ENCODE measurements at regions not wholly inside any gene's neighbourhood (a gene's known extent, or its start where the extent isn't known, plus 50 kb on each side); places are given as distances from the start of the nearest gene placed in this dataset.

DNA sequence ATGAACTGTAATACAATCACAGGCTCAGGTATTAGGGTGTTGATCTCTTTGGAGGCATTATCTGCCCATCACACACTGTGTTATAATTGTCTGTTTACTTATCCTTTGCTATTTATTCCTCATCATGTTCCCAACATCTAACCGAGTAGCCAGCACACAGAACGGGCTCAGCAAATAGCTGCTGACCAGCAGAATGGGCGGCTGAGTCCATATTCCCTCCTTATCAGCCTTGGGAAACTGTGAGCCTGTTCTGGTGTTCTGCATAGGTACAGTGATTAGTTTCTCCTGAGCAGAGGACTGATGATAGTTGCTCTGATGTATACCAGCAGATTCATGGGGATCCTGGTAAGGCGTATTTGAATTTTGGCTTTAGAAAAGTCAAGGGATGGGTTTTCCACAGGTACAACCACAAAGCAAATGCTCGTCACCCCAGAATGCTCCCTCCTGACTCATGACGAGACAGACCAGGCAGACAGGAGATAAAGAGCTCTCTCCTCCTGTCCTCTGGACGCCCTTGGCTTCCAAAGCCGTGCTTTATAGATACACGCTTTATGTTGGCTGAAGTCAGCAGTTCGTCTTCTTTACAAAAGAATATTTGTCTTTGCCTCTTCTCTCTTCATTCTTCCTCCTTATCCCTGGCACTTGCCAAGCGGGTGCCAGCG lies 166.7 kb downstream of the TTLL2 start:
- H3K36me3 ChIP-seq (ENCODE audit: control insufficient read depth, insufficient read depth, low read length), result no peaks in the 10 kb centered on the region
- CTCF ChIA-PET, result no interaction called here
- H3K4me3 ChIP-seq (ENCODE audit: low read depth, low read length), result no peak overlapping the region
- POLR2A ChIA-PET, result no interaction called here
- no peak for DNase-seq (ENCODE audit: low read depth)
- no peaks in the 10 kb centered on the region for H3K27me3 ChIP-seq (ENCODE audit: control insufficient read depth, insufficient read depth, low read length)
- TF ChIP-seq, protein P1, sequence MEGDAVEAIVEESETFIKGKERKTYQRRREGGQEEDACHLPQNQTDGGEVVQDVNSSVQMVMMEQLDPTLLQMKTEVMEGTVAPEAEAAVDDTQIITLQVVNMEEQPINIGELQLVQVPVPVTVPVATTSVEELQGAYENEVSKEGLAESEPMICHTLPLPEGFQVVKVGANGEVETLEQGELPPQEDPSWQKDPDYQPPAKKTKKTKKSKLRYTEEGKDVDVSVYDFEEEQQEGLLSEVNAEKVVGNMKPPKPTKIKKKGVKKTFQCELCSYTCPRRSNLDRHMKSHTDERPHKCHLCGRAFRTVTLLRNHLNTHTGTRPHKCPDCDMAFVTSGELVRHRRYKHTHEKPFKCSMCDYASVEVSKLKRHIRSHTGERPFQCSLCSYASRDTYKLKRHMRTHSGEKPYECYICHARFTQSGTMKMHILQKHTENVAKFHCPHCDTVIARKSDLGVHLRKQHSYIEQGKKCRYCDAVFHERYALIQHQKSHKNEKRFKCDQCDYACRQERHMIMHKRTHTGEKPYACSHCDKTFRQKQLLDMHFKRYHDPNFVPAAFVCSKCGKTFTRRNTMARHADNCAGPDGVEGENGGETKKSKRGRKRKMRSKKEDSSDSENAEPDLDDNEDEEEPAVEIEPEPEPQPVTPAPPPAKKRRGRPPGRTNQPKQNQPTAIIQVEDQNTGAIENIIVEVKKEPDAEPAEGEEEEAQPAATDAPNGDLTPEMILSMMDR (IDR thresholded peaks at IDR 0.05; ENCODE audit: insufficient read depth, low read depth, low read length), result no peak

DNA sequence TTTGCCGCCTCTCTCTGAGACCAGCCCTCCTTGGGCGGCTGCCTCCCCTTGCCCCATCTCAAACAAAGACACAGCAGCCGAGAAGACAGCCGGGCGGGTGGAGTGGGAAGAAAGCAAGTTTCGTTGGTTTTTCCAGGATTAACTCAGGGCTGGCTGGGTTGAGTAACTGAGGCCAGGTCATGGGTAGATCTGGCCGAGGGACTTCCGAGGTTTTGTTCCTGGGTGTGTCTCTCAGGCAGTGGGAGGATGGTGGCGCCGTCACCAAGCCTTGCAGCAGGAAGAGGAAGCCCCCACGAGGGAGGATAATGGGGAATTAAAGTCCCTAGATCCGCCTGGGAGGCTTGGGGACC lies 167.2 kb downstream of the TTLL2 start:
- ChIA-PET CTCF (no interaction called here), POLR2A (no interaction called here)
- H3K36me3 ChIP-seq (ENCODE audit: control insufficient read depth, insufficient read depth, low read length), result no peaks in the 10 kb centered on the region
- TF ChIP-seq, protein P1 (IDR thresholded peaks at IDR 0.05; ENCODE audit: insufficient read depth, low read depth, low read length), result no peak
- H3K27me3 ChIP-seq (ENCODE audit: control insufficient read depth, insufficient read depth, low read length), result no peaks in the 10 kb centered on the region
- H3K4me3 ChIP-seq (ENCODE audit: low read depth, low read length), result no peak overlapping the region
- no peak for DNase-seq (ENCODE audit: low read depth)

DNA sequence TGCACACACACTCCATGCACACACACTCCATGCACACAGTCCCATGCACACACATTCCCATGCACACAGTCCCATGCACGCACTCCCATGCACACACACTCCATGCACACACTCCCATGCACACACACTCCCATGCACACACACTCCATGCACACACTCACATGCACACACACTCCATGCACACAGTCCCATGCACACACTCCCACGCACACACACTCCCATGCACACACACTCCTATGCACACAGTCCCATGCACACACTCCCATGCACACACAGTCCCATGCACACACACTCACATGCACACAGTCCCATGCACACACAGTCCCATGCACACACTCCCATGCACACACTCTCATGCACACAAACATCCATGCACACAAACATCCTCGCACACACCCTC lies 168.4 kb downstream of the TTLL2 start:
- Histone ChIP-seq H3K4me3 (ENCODE audit: low read depth, low read length) (no peak overlapping the region), H3K27me3 (ENCODE audit: control insufficient read depth, insufficient read depth, low read length) (no peaks in the 10 kb centered on the region), H3K36me3 (ENCODE audit: control insufficient read depth, insufficient read depth, low read length) (no peaks in the 10 kb centered on the region)
- TF ChIP-seq, protein P1 (IDR thresholded peaks at IDR 0.05; ENCODE audit: insufficient read depth, low read depth, low read length), result no peak
- ChIA-PET CTCF (no interaction called here), POLR2A (no interaction called here)
- no peak for DNase-seq (ENCODE audit: low read depth)

DNA sequence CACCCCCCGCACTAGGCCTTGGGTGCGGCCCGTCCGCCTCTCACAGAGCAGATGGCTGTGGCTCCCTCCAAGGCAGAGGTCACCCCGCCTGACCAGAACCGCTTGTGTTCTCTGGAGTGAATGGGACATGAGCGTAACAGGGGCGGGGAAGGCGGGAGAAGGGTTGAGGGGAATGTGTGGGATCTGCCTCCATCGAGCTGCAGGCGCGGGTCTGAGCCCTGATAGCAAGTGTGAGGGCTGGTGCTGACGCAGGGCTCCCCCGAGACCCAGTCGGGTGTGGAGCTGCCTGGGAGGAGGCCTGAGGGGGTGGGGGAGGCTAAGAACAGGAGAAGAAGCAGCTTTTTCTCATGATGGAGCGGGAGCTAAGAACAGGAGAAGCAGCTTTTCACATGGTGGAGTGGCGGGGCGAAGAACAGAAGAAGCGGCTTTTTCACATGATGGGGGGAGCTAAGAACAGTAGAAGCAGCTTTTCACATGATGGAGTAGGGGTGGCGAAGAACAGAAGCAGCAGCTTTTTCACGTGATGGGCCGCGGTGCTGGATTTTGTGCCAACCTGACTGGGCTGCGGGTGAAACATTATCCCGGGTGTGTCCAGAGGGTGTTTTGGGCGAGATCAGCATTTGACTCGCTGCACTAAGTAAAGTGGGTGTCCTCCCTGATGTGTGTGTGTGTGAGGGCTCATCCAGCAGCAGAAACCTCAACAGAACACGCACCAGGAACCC lies 169.3 kb downstream of the TTLL2 start:
- TF ChIP-seq, protein P1 (IDR thresholded peaks at IDR 0.05; ENCODE audit: insufficient read depth, low read depth, low read length), result no peak
- CTCF ChIA-PET, result no interaction called here
- Histone ChIP-seq H3K4me3 (ENCODE audit: low read depth, low read length) (no peak overlapping the region), H3K27me3 (ENCODE audit: control insufficient read depth, insufficient read depth, low read length) (no peaks in the 10 kb centered on the region), H3K36me3 (ENCODE audit: control insufficient read depth, insufficient read depth, low read length) (no peaks in the 10 kb centered on the region)
- no peak for DNase-seq (ENCODE audit: low read depth)
- POLR2A ChIA-PET, result no interaction called here

DNA sequence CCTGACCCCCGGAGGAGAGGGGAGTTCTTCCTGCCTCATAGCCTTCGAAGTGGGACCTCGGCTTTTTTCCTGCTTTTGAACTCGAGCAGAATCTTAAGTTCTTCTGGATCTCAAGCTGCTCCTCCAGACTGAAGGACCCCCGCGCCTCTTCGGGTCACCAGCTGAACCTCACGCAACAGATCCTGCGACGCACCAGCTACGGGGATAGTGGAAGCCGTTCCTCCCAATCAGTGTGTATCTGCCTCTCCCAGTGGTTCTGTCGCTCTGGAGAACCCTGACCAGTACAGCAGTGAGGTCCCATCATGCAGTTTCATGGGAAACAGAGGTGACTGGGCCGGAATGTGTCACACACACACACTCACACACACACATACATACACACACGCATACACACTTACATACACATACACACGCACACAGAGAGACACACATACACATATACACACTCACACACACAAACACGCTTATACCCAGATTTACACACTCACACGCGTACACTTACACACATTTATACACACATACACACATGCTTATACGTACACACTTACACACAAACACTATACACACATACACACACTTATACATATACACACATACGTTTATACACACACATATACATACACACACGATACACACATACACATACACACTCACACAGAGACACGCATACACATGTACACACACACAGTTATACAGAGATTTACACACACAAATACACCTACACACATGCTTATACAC lies 170.0 kb downstream of the TTLL2 start:
- TF ChIP-seq, protein P1 (IDR thresholded peaks at IDR 0.05; ENCODE audit: insufficient read depth, low read depth, low read length), result no peak
- no peak overlapping the region for H3K4me3 ChIP-seq (ENCODE audit: low read depth, low read length)
- ChIA-PET CTCF (no interaction called here), POLR2A (no interaction called here)
- H3K27me3 ChIP-seq (ENCODE audit: control insufficient read depth, insufficient read depth, low read length), result no peaks in the 10 kb centered on the region
- no peaks in the 10 kb centered on the region for H3K36me3 ChIP-seq (ENCODE audit: control insufficient read depth, insufficient read depth, low read length)
- DNase-seq (ENCODE audit: low read depth), result no peak
